ENCODE measurements at regions not wholly inside any gene's neighbourhood (a gene's known extent, or its start where the extent isn't known, plus 50 kb on each side); places are given as distances from the start of the nearest gene placed in this dataset.

- TF ChIP-seq CTCF (IDR thresholded peaks at IDR 0.05; ENCODE audit: control extremely low read depth, extremely low read depth): no peak
- Histone ChIP-seq H3K36me3 (ENCODE audit: control insufficient read depth in 4 of 4, insufficient read depth in 4 of 4, low read length in 4 of 4) (no peaks in the 10 kb centered on the region), H3K9ac (ENCODE audit: insufficient read depth in 1 of 2, low read length in 2 of 2) (no peak overlapping the region), H3K4me3 (no peak overlapping the region), H3K9me3 (ENCODE audit: control insufficient read depth in 4 of 4, insufficient read depth in 3 of 4, low read length in 3 of 4) (no peaks in the 10 kb centered on the region), H3K27me3 (ENCODE audit: control insufficient read depth in 3 of 3, insufficient read depth in 3 of 3, low read length in 2 of 3) (peaks cover 0 to 4% (median 0%) of the 10 kb centered on the region in 3 donors), H3K4me1 (ENCODE audit: control insufficient read depth in 5 of 5, insufficient read depth in 5 of 5, low read length in 5 of 5) (no peaks in the 10 kb centered on the region), H3K27ac (ENCODE audit: low read depth in 1 of 2, low read length in 1 of 2) (no peak overlapping the region)
- WGBS, 2 donors: 25 to 59% methylated on average over 5 of the region's 5 CpGs
- ATAC-seq (ENCODE audit: insufficient read depth, low FRiP score): no peak
- DNase-seq: no peak
Observed at GRCh38 chrX:22533898-22534297, 261.2 kb downstream of the CBLL2 start.

- DNase-seq: peak in 1 of 3 donors; percentile 10
- H3K36me3 ChIP-seq (ENCODE audit: control insufficient read depth in 4 of 4, insufficient read depth in 4 of 4, low read length in 4 of 4): no peaks in the 10 kb centered on the region
- H3K9me3 ChIP-seq (ENCODE audit: control insufficient read depth in 4 of 4, insufficient read depth in 3 of 4, low read length in 3 of 4): peaks cover 0 to 3% (median 0%) of the 10 kb centered on the region in 4 donors
- H3K27ac ChIP-seq (ENCODE audit: low read depth in 1 of 2, low read length in 1 of 2): no peak overlapping the region
- no peaks in the 10 kb centered on the region for H3K4me1 ChIP-seq (ENCODE audit: control insufficient read depth in 5 of 5, insufficient read depth in 5 of 5, low read length in 5 of 5)
- TF ChIP-seq CTCF (IDR thresholded peaks at IDR 0.05; ENCODE audit: control extremely low read depth, extremely low read depth): no peak
- 76 to 85% methylated on average over 5 of the region's 5 CpGs for WGBS, 2 donors
- no peak overlapping the region for H3K4me3 ChIP-seq
- no peak for ATAC-seq (ENCODE audit: insufficient read depth, low FRiP score)
- H3K27me3 ChIP-seq (ENCODE audit: control insufficient read depth in 3 of 3, insufficient read depth in 3 of 3, low read length in 2 of 3): peaks cover 0 to 4% (median 0%) of the 10 kb centered on the region in 3 donors
- H3K9ac ChIP-seq (ENCODE audit: insufficient read depth in 1 of 2, low read length in 2 of 2): no peak overlapping the region
Observed at GRCh38 chrX:22534643-22535042, 261.9 kb downstream of the CBLL2 start.

- no peak overlapping the region for H3K27ac ChIP-seq (ENCODE audit: low read depth in 1 of 2, low read length in 1 of 2)
- no peak for ATAC-seq (ENCODE audit: insufficient read depth, low FRiP score)
Observed at GRCh38 chrX:22536746-22537304, 264.1 kb downstream of the CBLL2 start.

More at GRCh38 chrX:22536746-22537304, 264.1 kb downstream of the CBLL2 start:
- Histone ChIP-seq H3K4me3 (no peak overlapping the region), H3K9ac (ENCODE audit: insufficient read depth in 1 of 2, low read length in 2 of 2) (no peak overlapping the region), H3K4me1 (ENCODE audit: control insufficient read depth in 5 of 5, insufficient read depth in 5 of 5, low read length in 5 of 5) (no peaks in the 10 kb centered on the region), H3K9me3 (ENCODE audit: control insufficient read depth in 4 of 4, insufficient read depth in 3 of 4, low read length in 3 of 4) (peaks cover 0 to 3% (median 0%) of the 10 kb centered on the region in 4 donors), H3K36me3 (ENCODE audit: control insufficient read depth in 4 of 4, insufficient read depth in 4 of 4, low read length in 4 of 4) (no peaks in the 10 kb centered on the region), H3K27me3 (ENCODE audit: control insufficient read depth in 3 of 3, insufficient read depth in 3 of 3, low read length in 2 of 3) (peaks cover 0 to 4% (median 0%) of the 10 kb centered on the region in 3 donors)
- 47 to 60% methylated on average over 5 of the region's 5 CpGs for WGBS, 2 donors
- TF ChIP-seq CTCF (IDR thresholded peaks at IDR 0.05; ENCODE audit: control extremely low read depth, extremely low read depth): no peak
- DNase-seq: no peak
